HG03025 (cell line): ENCODE measurements at regions not wholly inside any gene's neighbourhood (a gene's known extent, or its start where the extent isn't known, plus 50 kb on each side); places are given as distances from the start of the nearest gene placed in this dataset.
"Not testable (repeated sequence)": the region's sequence is repeated elsewhere in the genome, so short reads cannot be mapped to it uniquely, and the experiment has no call there.

Experiments
- ATAC-seq: cut with Tn5 transposase; IDR thresholded peaks from one replicate; pipeline ENCODE4 v1.9.1; 2021; ENCODE audit warnings: mild to moderate bottlenecking, moderate library complexity; ENCODE audit not compliant: unreplicated experiment, low FRiP score

GRCh38 chr6:82118150-82118562 lies 129.4 kb downstream of the IBTK start:
- no peak for ATAC-seq

DNA sequence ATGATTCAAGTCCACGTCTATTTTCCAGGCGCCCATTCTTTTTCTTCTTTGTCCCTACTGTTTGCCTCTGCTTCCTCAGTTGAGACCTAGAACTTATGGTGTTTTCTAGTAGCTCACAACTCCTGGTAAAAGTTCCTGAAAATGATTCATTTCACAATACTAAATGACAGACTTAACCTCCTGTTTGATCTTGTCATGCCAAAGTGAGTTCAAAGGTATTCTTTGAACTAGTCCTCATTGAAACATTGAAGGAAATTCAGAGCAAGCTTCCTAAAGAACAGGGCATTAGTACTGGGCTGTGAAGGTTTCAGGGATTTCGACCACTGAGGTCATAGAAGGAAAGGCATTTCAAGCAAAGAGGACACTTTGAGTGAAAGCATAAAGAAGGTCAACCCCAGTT lies 132.8 kb downstream of the IBTK start:
- ATAC-seq, result no peak

- ATAC-seq, result no peak
Observed at GRCh38 chr6:82113231-82113630, 134.3 kb downstream of the IBTK start.

GRCh38 chr6:82111818-82112217 lies 135.7 kb downstream of the IBTK start:
- no peak for ATAC-seq

- ATAC-seq, result no peak
Observed at GRCh38 chr6:82111114-82111513, 136.4 kb downstream of the IBTK start.

- ATAC-seq, result not testable (repeated sequence)
Observed at GRCh38 chr6:82103171-82103570, 144.4 kb downstream of the IBTK start.

DNA sequence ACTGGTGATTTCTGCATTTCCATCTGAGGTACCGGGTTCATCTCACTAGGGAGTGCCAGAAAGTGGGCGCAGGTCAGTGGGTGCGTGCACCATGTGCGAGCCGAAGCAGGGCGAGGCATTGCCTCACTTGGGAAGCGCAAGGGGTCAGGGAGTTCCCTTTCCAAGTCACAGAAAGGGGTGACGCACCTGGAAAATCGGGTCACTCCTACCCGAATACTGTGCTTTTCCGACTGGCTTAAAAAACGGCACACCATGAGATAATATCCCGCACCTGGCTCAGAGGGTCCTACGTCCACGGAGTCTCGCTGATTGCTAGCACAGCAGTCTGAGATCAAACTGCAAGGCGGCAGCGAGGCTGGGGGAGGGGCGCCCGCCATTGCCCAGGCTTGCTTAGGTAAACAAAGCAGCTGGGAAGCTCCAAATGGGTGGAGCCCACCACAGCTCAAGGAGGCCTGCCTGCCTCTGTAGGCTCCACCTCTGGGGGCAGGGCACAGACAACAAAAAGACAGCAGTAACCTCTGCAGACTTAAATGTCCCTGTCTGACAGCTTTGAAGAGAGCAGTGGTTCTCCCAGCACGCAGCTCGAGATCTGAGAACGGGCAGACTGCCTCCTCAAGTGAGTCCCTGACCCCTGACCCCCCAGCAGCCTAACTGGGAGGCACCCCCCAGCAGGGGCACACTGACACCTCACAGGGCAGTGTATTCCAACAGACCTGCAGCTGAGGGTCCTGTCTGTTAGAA lies 146.0 kb downstream of the IBTK start:
- ATAC-seq, result not testable (repeated sequence)

- ATAC-seq, result not testable (repeated sequence)
Observed at GRCh38 chr6:82100763-82101162, 146.8 kb downstream of the IBTK start.

DNA sequence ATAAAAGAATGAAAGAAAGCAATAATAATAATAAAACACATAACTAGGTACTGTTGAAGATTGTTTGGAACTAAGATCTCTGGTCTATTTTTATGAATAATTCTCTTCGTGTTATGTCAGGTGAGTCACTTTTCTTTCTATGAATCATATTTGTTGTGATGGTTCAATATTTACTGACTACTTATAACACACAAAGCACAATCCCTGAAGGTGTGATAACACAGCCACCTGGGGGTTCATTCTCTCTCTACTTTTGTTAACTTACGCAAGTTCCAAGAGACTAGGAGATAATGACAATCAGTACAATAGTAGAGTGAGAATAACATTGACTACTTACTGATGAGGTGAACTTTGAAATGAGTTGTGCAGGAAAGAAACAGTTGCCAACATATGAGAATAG lies 149.9 kb downstream of the IBTK start:
- ATAC-seq, result no peak

DNA sequence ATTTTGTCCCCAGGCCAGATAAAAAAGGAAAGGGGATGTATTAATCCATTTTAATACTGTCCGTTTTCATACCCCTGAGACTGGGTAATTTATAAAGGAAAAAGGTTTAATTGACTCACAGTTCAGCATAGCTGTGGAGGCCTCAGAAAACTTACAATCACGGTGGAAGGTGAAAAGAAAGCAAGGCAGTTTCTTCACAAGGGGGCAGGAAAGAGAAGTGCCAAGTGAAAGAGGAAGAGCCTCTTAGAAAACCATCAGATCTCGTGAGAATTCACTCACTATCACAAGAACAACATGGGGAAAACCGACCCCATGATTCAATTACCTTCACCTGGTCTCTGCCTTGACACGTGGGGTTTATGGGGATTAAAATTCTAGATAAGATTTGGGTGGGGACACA lies 152.5 kb downstream of the IBTK start:
- no peak for ATAC-seq

DNA sequence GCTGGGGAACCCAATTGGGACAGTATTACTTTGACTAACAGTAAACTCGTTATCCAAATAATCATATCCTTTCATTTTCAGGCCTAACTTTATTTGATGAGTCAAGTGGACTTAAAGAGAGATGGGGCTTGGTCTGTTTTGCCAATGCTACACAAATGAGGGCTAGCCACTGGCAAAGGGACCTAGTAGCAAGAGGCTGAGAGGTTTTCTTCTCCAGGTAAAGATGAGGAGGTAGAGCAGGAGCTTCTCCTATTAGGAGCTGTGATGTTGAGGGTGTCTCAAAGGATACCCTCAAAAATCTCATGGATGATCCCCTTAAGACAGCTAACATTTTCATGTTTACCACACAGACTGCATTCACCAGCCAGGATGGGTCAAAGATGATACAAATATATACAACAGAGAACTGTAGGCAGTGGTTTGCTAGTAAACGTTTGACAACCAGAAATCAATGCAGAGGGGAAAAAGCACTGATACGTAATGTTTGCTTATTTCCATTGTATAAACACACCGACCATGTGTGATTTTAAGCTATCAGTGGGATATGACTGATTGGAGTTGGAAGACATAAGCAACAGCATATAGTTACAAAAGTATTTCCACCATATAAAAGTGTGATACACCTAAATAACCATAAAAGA lies 153.3 kb downstream of the IBTK start:
- ATAC-seq, result no peak

DNA sequence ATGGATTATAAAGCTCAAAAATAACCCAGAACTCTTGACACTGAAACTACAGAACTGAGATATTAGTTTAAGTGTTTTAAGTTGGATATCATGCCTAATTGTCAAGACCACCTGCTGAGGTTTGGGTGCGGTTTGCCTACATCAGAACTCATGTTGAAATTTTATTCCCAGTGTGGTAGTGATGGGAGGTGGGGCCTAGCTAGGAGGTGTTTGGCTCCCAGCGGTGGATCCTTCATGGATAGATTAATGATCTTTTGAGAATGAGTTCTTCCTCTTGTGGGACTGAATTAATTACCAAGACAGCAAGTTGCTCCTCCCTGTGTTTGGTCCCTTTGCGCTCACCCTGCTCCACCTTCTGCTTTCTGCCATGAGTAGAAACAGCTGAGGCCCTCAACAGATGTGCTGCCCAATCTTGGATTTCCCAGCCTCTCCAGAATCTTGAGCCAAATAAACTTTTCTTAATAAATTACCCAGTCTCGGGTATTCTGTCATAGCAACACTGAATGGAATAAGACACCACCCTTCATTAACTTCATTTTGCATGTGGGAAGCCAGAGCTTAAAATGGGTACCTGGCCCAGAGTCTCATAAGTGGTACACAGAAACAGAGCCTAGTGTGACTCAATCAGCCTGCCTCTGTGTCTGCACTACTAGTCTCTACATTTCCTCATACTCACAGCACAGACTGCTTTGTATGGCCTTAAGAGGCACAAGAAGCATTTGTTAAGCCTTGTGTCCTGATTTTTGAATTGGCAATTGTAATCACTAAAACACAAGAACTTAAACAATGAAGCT lies 158.4 kb downstream of the IBTK start:
- no peak for ATAC-seq

DNA sequence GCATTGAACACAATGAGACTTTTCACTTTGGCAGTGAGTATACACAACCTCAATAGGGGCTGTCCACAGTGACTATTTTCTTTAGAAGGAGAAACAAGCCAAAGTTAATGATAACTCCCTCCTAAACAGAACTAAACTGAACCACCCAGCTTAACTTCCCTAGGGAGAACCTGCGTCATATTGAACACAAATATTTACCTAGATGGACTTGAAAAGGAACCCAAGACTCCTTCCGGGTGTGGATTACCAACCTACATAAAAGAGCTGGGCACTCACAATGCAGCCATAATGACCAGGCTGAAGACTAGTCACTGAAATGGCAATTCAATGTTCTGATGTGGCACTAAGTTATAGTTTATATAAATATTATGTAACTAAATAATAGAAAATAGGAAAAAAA lies 160.6 kb downstream of the IBTK start:
- no peak for ATAC-seq

DNA sequence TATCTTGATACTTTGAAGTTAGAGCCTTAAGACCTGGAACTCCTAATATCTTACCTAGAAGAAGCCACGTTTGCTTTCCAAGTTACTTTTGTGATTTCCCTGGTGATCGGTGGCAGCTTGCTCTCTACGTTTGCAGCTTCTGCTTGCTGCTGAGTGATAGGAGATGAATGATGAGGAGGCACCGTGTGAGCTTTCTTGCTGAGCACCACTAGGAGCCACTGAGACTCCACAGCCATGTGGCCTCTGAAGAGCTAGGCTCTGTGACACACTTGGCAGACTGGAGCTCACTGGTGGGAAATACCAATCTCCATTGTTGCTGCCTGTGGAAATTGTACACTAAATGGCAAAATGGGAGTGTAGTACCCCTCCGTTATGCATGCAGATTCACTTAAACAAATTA lies 161.8 kb downstream of the IBTK start:
- ATAC-seq, result no peak

GRCh38 chr6:82084324-82084920 lies 163.1 kb downstream of the IBTK start:
- ATAC-seq, result no peak

GRCh38 chr6:82083646-82084045 lies 163.9 kb downstream of the IBTK start:
- ATAC-seq, result no peak

GRCh38 chr6:82080767-82081166 lies 166.8 kb downstream of the IBTK start:
- ATAC-seq, result no peak

- ATAC-seq, result no peak
Observed at GRCh38 chr6:82078286-82078908, 169.1 kb downstream of the IBTK start.

DNA sequence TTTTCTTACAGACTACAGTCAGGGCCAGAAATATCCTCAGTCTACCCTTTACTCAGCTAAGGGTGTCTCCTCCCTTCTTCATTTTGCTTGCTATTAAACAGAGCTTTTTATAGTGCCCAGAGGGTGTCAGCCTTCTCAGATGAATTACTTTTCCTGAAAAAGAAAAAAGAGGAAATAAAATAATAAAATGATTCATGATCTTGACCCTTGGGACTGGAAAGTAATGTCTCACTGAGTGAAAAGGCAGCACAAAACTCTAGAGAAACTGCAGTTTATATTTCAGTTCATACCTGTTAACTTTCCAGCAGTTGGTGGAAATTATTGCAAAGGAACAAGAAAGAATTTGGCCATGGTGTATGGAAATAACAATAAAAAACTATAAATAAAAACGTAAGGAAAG lies 170.6 kb downstream of the IBTK start:
- no peak for ATAC-seq

DNA sequence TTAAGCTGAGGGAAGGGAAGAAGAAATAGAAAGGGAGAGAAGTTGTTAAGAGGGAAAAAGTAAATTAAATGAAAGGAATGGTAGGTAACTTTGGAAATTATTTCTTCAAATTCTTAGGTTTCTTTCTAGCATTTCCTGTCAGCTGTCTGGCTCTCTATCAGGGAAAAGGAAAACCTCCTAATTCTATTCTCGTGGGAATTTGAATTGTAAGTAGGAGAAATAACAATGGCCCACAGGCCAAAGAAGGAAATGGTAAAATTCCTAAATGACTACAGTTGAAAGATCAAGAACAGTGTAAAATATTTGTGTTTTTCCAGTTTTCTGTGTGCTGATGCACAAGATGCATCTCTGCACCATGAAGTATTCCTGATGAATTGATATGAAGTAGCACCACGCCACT lies 173.0 kb downstream of the IBTK start:
- ATAC-seq, result no peak

GRCh38 chr6:82073484-82073883 lies 174.1 kb downstream of the IBTK start:
- ATAC-seq, result no peak
